NCI-H748 (cell line): ENCODE measurements at regions not wholly inside any gene's neighbourhood (a gene's known extent, or its start where the extent isn't known, plus 50 kb on each side); places are given as distances from the start of the nearest gene placed in this dataset.
"Not testable (repeated sequence)": the region's sequence is repeated elsewhere in the genome, so short reads cannot be mapped to it uniquely, and the experiment has no call there.

ENCODE experiments used
- DNase-seq: peaks from one replicate; lab custom pipeline; 2025; ENCODE audit not compliant: unreplicated experiment; lab: John Stamatoyannopoulos, UW

- no peak for DNase-seq
Observed at GRCh38 chr14:53376064-53376463, 222.9 kb upstream of the DDHD1 start.

- no peak for DNase-seq
Observed at GRCh38 chr14:53375599-53375998, 222.5 kb upstream of the DDHD1 start.

- DNase-seq = no peak
Observed at GRCh38 chr14:53368711-53369201, 215.6 kb upstream of the DDHD1 start.

GRCh38 chr14:53368066-53368465 lies 214.9 kb upstream of the DDHD1 start:
- no peak for DNase-seq

GRCh38 chr14:53367644-53368026 lies 214.5 kb upstream of the DDHD1 start:
- no peak for DNase-seq

GRCh38 chr14:53365486-53366130 lies 212.5 kb upstream of the DDHD1 start:
- DNase-seq = no peak

GRCh38 chr14:53362916-53363315 lies 209.8 kb upstream of the DDHD1 start:
- DNase-seq = not testable (repeated sequence)

- DNase-seq = no peak
Observed at GRCh38 chr14:53360829-53361228, 207.7 kb upstream of the DDHD1 start.

GRCh38 chr14:53358166-53358565 lies 205.0 kb upstream of the DDHD1 start:
- DNase-seq = no peak

GRCh38 chr14:53356361-53357150 lies 203.4 kb upstream of the DDHD1 start:
- no peak for DNase-seq

- peak; percentile 37 for DNase-seq
Observed at GRCh38 chr14:53355581-53356112, 202.5 kb upstream of the DDHD1 start.

- no peak for DNase-seq
Observed at GRCh38 chr14:53354336-53354735, 201.2 kb upstream of the DDHD1 start.

GRCh38 chr14:53350866-53351265 lies 197.7 kb upstream of the DDHD1 start:
- DNase-seq = no peak

- DNase-seq = no peak
Observed at GRCh38 chr14:53350429-53350828, 197.3 kb upstream of the DDHD1 start.

GRCh38 chr14:53346988-53347387 lies 193.9 kb upstream of the DDHD1 start:
- DNase-seq = no peak

- no peak for DNase-seq
Observed at GRCh38 chr14:53341324-53341723, 188.2 kb upstream of the DDHD1 start.

GRCh38 chr14:53338192-53338591 lies 185.1 kb upstream of the DDHD1 start:
- DNase-seq = no peak

- no peak for DNase-seq
Observed at GRCh38 chr14:53336729-53337128, 183.6 kb upstream of the DDHD1 start.

- DNase-seq = no peak
Observed at GRCh38 chr14:53333809-53334208, 180.7 kb upstream of the DDHD1 start.

- no peak for DNase-seq
Observed at GRCh38 chr14:53331921-53332320, 178.8 kb upstream of the DDHD1 start.

- no peak for DNase-seq
Observed at GRCh38 chr14:53331247-53331646, 178.1 kb upstream of the DDHD1 start.

GRCh38 chr14:53330441-53330840 lies 177.3 kb upstream of the DDHD1 start:
- no peak for DNase-seq
